Endodermal cell (in vitro differentiated cells): ENCODE measurements at regions not wholly inside any gene's neighbourhood (a gene's known extent, or its start where the extent isn't known, plus 50 kb on each side); places are given as distances from the start of the nearest gene placed in this dataset.
A peak's percentile ranks its signal among the peaks of the same experiment; 100 is the strongest.

Experiments used
- DNase-seq: peaks from one replicate; pipeline ENCODE4 v3.0.0-alpha.2; 2017
- H3K27ac ChIP-seq: 2 replicates; pipeline ENCODE4 v1.5.1; 2013; ENCODE audit warnings: mild to moderate bottlenecking, low read depth, low read length, moderate library complexity
- H3K27me3 ChIP-seq: 2 replicates; pipeline ENCODE4 v1.6.1; 2013; ENCODE audit warnings: mild to moderate bottlenecking, low read length, moderate library complexity; ENCODE audit not compliant: insufficient read depth, control insufficient read depth, poor library complexity, severe bottlenecking
- H3K36me3 ChIP-seq: 2 replicates; pipeline ENCODE4 v1.7.0; 2013; ENCODE audit warnings: mild to moderate bottlenecking, low read length, moderate library complexity; ENCODE audit not compliant: control insufficient read depth, insufficient read depth
- H3K4me1 ChIP-seq: one replicate; pipeline ENCODE4 v1.7.0; 2013; ENCODE audit warnings: low read length; ENCODE audit not compliant: control insufficient read depth, insufficient read depth
- H3K4me3 ChIP-seq: 2 replicates; pipeline ENCODE4 v1.5.1; 2013; ENCODE audit warnings: mild to moderate bottlenecking, low read length, moderate library complexity
- H3K9ac ChIP-seq: 2 replicates; pipeline ENCODE4 v1.6.1; 2013; ENCODE audit warnings: mild to moderate bottlenecking, low read length, moderate library complexity; ENCODE audit not compliant: poor library complexity, severe bottlenecking; ENCODE audit errors: extremely low read depth
- H3K9me3 ChIP-seq: 2 replicates; pipeline ENCODE4 v1.6.1; 2013; ENCODE audit warnings: mild to moderate bottlenecking, low read length, moderate library complexity; ENCODE audit not compliant: control insufficient read depth
- H3K27ac Mint-ChIP-seq: 2 replicates; pipeline ENCODE4 v1.8.0; 2020; ENCODE audit warnings: mixed read lengths
- H3K27me3 Mint-ChIP-seq: 2 replicates; pipeline ENCODE4 v1.8.0; 2021; ENCODE audit warnings: mild to moderate bottlenecking, mixed read lengths; ENCODE audit not compliant: insufficient read depth
- H3K36me3 Mint-ChIP-seq: 2 replicates; pipeline ENCODE4 v1.8.0; 2020; ENCODE audit warnings: low read depth, mixed read lengths
- H3K4me1 Mint-ChIP-seq: 2 replicates; pipeline ENCODE4 v1.8.0; 2020; ENCODE audit warnings: mixed read lengths
- H3K4me3 Mint-ChIP-seq: 2 replicates; pipeline ENCODE4 v1.8.0; 2020; ENCODE audit warnings: mild to moderate bottlenecking, moderate library complexity, mixed read lengths
- H3K9me3 Mint-ChIP-seq: 2 replicates; pipeline ENCODE4 v1.8.0; 2020; ENCODE audit warnings: mild to moderate bottlenecking, mixed read lengths
- CTCF ChIP-seq: fragments of 200-600 bp; sonication (generic); conservative IDR thresholded peaks from 2 replicates; pipeline ENCODE4 v1.5.0; 2021; ENCODE audit warnings: antibody characterized with exemption, mild to moderate bottlenecking
- WGBS, 2 experiments: methylation state at CpG; one replicate each; pipeline versions ENCODE4 v1.1.5 to v1.1.7; 2013; ENCODE audit warnings: missing lambda C conversion rate in 2 of 2, mixed read lengths in 1 of 2; ENCODE audit not compliant: insufficient coverage in 1 of 2, insufficient read length in 1 of 2; 5-methylcytosine and 5-hydroxymethylcytosine counted together

DNA sequence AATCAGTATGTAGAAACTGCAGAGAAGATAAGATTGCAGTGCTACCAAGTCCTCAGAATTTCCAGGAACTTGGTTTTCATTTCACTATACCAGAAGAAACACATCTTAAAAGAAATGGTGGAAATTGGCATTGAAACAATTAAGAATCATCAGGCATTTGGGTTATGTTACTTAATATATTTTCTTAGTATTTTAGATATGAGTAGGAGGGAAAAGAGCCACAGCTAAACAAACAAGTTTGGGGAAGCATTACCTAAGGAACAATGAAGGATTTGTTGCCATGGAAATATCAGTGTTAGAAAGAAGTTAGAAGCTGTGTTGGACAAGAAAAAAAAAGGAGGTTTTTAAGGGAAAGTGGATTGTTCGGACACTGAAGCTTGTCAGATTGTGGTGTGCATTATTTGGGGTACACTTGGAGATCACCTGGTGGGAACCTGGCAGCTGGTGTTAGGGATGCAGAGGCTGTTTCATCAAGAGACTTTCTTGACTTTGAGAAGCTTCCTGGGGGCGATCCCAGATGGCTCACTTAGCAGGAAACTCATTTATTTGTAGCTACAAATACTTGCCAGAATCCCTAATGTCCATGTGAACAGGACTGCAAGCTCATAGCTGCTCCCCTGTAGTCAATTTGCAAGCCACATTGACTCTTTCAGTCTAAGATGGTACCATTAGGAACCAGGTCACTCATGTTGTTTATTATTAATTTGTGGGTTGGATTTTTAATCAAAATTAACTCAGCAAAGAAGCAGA, 246.7 kb downstream of the RFC3 start:
- no peaks in the 10 kb centered on the region for H3K27me3 Mint-ChIP-seq
- no peak overlapping the region for H3K27ac ChIP-seq
- peaks cover 11% of the 10 kb centered on the region for H3K4me1 ChIP-seq
- H3K27ac Mint-ChIP-seq, result peak overlapping the region; percentile 8
- H3K36me3 ChIP-seq, result no peaks in the 10 kb centered on the region
- no peaks in the 10 kb centered on the region for H3K9me3 Mint-ChIP-seq
- H3K4me1 Mint-ChIP-seq, result peaks cover 22% of the 10 kb centered on the region
- H3K4me3 ChIP-seq, result no peak overlapping the region
- no peaks in the 10 kb centered on the region for H3K27me3 ChIP-seq
- no peaks in the 10 kb centered on the region for H3K36me3 Mint-ChIP-seq
- no peak for TF ChIP-seq CTCF
- WGBS, 2 experiments, result 85 to 94% methylated on average over 1 to 2 of the region's 2 CpGs
- H3K4me3 Mint-ChIP-seq, result no peak overlapping the region
- DNase-seq, result no peak
- H3K9me3 ChIP-seq, result peaks cover 10% of the 10 kb centered on the region
- peak overlapping the region; percentile 2 for H3K9ac ChIP-seq

DNA sequence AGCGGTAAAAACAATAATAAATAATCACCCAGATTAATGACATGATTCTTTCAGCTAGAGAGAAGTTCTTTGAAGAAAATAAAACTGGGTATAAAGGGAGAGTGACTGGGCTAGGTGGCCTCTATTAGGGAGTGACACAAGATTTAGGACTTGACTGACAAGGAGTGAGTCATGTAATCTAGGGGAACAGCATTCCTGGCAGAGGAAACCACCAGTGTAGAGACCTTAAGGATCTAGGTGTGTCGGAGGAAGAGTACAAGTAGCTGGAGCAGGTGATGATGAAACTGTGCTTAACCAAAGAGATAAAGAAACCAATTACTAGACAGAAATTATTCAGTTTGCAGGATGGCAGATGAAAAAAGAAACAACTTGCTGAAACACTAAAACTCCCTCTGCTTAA, 248.0 kb downstream of the RFC3 start:
- Histone ChIP-seq H3K9me3 (peaks cover 23% of the 10 kb centered on the region), H3K36me3 (no peaks in the 10 kb centered on the region), H3K27me3 (no peaks in the 10 kb centered on the region), H3K9ac (no peak overlapping the region), H3K4me1 (peaks cover 11% of the 10 kb centered on the region), H3K4me3 (peak overlapping the region; percentile 5), H3K27ac (no peak overlapping the region)
- Mint-ChIP-seq H3K4me1 (peaks cover 22% of the 10 kb centered on the region), H3K36me3 (no peaks in the 10 kb centered on the region), H3K9me3 (peaks cover 12% of the 10 kb centered on the region), H3K27ac (no peak overlapping the region), H3K4me3 (no peak overlapping the region), H3K27me3 (no peaks in the 10 kb centered on the region)
- 93 to 100% methylated on average over 1 of the region's 2 CpGs for WGBS, 2 experiments
- DNase-seq, result no peak
- no peak for TF ChIP-seq CTCF

DNA sequence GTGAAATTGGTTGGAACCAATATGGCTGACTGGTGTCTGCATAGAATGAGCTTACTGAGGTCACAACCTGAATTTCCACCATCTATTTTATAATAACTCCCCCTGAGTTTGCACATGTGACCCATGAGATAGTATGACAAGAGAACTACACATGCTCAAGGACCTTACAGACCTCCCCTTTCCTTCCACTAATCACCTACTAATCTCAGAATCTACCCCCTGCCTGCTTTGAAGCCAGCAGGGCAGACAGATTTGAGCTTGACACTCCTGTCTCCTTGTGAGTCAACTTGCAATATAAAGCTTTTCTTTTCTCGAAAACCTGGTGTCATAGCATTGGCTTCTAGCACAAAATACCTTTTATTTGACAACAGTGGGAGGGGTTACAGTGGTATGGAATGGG, 248.4 kb downstream of the RFC3 start:
- no peak overlapping the region for H3K27ac ChIP-seq

More for the DNA sequence above, 248.4 kb downstream of the RFC3 start:
- H3K27me3 ChIP-seq, result no peaks in the 10 kb centered on the region
- H3K4me3 Mint-ChIP-seq, result no peak overlapping the region
- no peak overlapping the region for H3K4me3 ChIP-seq
- DNase-seq, result peak; percentile 47
- H3K36me3 ChIP-seq, result no peaks in the 10 kb centered on the region
- H3K36me3 Mint-ChIP-seq, result no peaks in the 10 kb centered on the region
- WGBS, 2 experiments, result 56 to 83% methylated on average over 1 of the region's 1 CpG
- peaks cover 22% of the 10 kb centered on the region for H3K4me1 Mint-ChIP-seq
- H3K27me3 Mint-ChIP-seq, result no peaks in the 10 kb centered on the region
- TF ChIP-seq CTCF, result no peak
- H3K4me1 ChIP-seq, result peaks cover 11% of the 10 kb centered on the region
- H3K27ac Mint-ChIP-seq, result no peak overlapping the region
- no peak overlapping the region for H3K9ac ChIP-seq
- H3K9me3 ChIP-seq, result peaks cover 23% of the 10 kb centered on the region
- H3K9me3 Mint-ChIP-seq, result peaks cover 12% of the 10 kb centered on the region
